RKO (cell line): ENCODE measurements at regions not wholly inside any gene's neighbourhood (a gene's known extent, or its start where the extent isn't known, plus 50 kb on each side); places are given as distances from the start of the nearest gene placed in this dataset.

Experiments used
- DNase-seq: peaks from one replicate; pipeline ENCODE4 v3.0.0-alpha.2; 2016; ENCODE audit warnings: low spot score

GRCh38 chr21:22573834-22574233 lies 1575.6 kb downstream of the NCAM2 start:
- DNase-seq, result no peak

DNA sequence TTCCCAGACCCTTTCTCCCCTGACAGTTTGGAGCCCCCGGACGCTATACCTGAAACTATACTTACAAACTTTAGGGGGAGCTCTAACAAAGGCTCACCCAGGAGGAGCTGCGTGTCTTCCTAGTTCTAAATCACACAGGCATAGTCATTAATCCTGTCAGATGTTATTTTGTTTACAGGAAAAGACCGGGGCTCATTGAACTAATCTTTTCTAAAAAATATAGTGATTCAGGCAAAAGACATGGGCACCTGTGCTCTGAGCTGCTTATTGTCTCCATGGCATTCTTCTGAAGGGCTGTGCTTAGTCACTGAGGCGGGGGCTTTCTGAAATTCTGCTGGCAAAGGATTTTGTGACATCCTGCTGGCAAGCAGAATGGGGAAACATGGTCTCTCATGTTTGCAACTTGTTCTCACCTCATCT lies 1577.0 kb downstream of the NCAM2 start:
- peak; percentile 22 for DNase-seq

- no peak for DNase-seq
Observed at GRCh38 chr21:22579741-22580140, 1581.5 kb downstream of the NCAM2 start.

DNA sequence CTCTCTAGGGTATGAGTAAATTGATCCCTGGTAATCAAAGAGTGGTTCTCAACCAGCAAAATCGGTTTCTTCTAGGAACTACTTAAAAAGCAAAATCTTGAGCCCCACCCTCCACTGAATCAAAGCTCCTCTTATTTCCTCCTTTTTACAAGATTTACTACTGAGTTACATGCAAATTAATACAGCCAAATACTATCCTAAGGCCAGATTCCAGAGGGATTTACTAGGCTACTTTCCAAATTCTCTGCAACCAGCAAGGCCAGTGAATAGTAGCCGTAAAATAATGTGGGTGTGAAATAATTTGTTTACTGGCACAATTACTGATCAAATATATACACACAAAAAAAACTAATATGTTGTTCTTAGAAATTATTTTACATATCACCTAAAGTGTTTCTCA lies 1583.8 kb downstream of the NCAM2 start:
- no peak for DNase-seq

GRCh38 chr21:22584308-22584707 lies 1586.1 kb downstream of the NCAM2 start:
- DNase-seq, result no peak

GRCh38 chr21:22585558-22585957 lies 1587.3 kb downstream of the NCAM2 start:
- no peak for DNase-seq

- no peak for DNase-seq
Observed at GRCh38 chr21:22597660-22598255, 1599.5 kb downstream of the NCAM2 start.

- DNase-seq, result no peak
Observed at GRCh38 chr21:22609802-22610201, 1611.6 kb downstream of the NCAM2 start.

GRCh38 chr21:22627911-22628310 lies 1629.7 kb downstream of the NCAM2 start:
- DNase-seq, result no peak

GRCh38 chr21:22630953-22631465 lies 1632.8 kb downstream of the NCAM2 start:
- DNase-seq, result no peak

DNA sequence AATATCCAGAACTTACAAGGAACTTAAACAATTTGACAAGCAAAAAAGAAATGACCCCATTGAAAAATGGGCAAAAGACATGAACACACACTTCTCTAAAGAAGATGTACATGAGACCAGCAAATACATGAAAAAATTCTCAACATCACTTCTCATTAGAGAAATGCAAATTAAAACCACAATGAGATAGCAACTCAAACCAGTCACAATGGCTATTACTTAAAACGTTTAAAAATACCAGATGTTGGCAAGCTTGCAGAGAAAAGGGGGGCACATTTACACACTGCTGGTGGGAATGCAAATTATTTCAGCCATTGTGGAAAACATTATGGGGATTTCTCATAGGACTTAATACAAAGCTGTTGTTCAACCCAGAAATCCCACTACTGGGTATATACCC lies 1634.0 kb downstream of the NCAM2 start:
- no peak for DNase-seq

- no peak for DNase-seq
Observed at GRCh38 chr21:22649246-22649645, 1651.0 kb downstream of the NCAM2 start.

GRCh38 chr21:22650226-22650625 lies 1652.0 kb downstream of the NCAM2 start:
- DNase-seq, result no peak

DNA sequence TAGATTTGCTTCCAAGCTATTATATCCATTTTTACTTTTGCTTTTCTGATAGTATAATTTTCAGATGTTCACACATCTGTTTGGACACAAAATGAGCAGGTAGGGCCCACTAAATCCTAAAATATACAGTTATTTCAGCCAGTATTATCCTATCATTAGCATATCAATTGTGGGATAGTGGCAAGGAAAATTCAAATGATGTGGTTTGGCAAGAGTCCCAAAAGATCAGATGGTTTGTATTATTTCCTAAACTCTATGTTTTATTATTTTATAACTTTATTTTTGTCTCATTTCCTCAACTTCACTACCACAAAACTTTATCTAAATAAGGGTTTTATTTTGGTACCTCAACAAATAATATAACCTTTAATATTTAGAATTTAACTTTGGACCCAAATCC lies 1659.6 kb downstream of the NCAM2 start:
- DNase-seq, result no peak

DNA sequence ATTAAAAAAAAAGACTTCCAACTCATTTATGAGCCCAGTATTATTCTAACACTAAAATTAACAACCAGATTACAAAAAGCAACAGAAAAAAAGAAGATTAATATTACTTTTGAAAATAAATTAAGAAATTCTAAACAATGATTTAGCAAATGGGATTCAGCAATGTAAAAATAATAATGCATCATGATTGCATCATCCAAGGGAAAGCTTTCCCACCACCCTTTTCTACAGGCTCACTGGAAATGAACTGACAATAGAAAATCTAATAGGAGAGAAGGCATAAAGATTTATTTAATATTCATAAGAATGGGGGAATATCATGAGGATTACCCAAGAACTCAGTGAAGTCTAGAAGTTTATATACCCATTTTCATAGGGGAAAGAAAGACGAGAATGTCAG lies 1671.9 kb downstream of the NCAM2 start:
- no peak for DNase-seq

DNA sequence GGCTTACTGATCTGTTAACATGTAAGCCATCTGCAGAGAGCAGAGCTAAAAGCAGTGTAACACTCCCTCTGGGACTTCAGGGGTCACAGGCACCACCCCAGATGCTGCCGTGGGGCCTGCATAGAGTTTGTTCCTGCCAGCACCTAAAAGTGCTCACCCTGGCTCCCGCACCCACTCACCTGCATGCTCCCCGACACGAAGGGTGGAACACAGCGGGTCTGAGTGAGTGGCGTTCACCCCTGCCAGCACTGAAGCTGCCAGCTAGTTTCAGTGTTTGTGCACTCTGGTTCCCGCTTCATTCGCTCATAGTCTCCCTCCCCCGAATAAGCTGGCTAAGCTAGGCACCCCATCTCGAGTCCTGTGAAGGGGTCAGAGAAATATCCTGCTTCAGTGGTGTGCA lies 1681.0 kb downstream of the NCAM2 start:
- DNase-seq, result no peak

GRCh38 chr21:22691658-22692057 lies 1693.4 kb downstream of the NCAM2 start:
- DNase-seq, result no peak

- DNase-seq, result no peak
Observed at GRCh38 chr21:22703521-22703920, 1705.3 kb downstream of the NCAM2 start.

GRCh38 chr21:22710721-22711120 lies 1712.5 kb downstream of the NCAM2 start:
- DNase-seq, result no peak

- DNase-seq, result no peak
Observed at GRCh38 chr21:22711636-22712035, 1713.4 kb downstream of the NCAM2 start.

DNA sequence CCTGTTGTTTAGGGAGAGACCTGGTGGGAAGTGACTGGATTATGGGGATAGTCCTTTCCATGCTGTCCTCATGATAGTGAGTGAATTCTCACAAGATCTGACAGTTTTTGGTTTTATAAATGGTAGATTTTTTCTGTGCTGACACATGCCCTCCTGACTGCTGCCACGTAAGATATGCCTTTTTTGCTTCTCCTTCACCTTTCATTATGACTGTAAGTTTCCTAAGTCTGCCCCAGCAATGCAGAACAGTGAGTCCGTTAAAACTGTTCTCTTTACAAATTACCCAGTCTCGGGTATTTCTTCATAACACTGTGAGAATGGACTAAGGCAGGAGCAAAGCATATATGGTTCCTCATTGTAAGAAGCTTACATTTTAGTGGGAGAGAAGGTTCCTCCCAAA lies 1727.2 kb downstream of the NCAM2 start:
- DNase-seq, result no peak

DNA sequence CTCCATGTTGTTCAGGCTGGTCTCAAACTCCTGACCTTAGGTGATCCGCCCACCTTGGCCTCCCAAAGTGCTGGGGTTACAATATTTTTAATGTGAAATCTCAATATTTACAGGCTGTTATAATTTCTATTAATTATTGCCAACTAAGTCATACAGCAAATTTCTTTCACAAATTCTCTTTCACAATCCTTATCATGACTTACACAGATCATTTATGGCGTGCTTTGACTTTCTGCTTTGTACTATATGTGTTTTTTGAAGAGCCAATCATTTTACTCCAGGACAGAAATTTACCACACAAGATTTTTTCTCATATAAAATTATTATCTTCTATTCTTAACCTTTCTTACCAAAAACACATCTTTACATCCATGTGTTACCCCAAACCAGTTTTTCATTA lies 1729.9 kb downstream of the NCAM2 start:
- no peak for DNase-seq

DNA sequence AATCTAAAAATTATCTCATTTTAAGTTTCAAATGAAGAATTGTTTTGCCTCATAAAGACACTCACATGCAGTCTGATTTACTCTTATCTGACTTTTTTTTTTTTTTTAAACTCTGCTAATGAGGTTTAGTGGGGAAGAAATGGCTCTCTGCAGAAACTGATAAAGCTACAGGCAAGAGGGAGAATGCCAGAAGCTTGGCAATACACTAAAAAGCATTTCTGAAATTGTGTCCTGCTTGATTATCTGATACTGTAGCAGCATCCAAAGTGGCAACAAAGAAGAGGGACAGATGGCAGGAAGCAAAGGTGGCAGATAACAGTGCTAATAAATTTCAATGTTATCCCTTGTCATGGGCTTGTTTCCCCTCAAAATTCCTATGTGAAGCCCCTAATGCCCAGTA lies 1744.9 kb downstream of the NCAM2 start:
- DNase-seq, result no peak

GRCh38 chr21:22754746-22755145 lies 1756.5 kb downstream of the NCAM2 start:
- DNase-seq, result no peak

GRCh38 chr21:22758478-22758877 lies 1760.3 kb downstream of the NCAM2 start:
- peak; percentile 32 for DNase-seq
